Stomach (tissue), 8 donors: ENCODE measurements at regions not wholly inside any gene's neighbourhood (a gene's known extent, or its start where the extent isn't known, plus 50 kb on each side); places are given as distances from the start of the nearest gene placed in this dataset.
A peak's percentile ranks its signal among the peaks of the same experiment; 100 is the strongest.

Source experiments
- DNase-seq, 2 donors: peaks; one replicate each; pipeline versions ENCODE4 v3.0.0 to v3.0.0-alpha.2; 2013 to 2019
- H3K27ac ChIP-seq, 5 donors: fragments of 200-600 bp in 4 of 5; sonication (generic) in 4 of 5; one replicate each; pipeline ENCODE4 v1.5.1; 2013 to 2019; ENCODE audit warnings: mild to moderate bottlenecking in 1 of 5, moderate library complexity in 1 of 5
- H3K27me3 ChIP-seq, 3 donors: fragments of 200-600 bp; sonication (generic); one replicate each; pipeline ENCODE4 v1.5.1; 2017 to 2019; ENCODE audit warnings: mixed run types in 1 of 3
- H3K36me3 ChIP-seq, 4 donors: fragments of 200-600 bp; sonication (generic); 1 replicate in 3 of 4; 2 replicates in 1 of 4; pipeline ENCODE4 v1.5.1; 2016 to 2019
- H3K4me1 ChIP-seq, 4 donors: fragments of 200-600 bp; sonication (generic); one replicate each; pipeline ENCODE4 v1.5.1; 2016 to 2019
- H3K4me3 ChIP-seq, 4 donors: fragments of 200-600 bp; sonication (generic) in 3 of 4; one replicate each; pipeline ENCODE4 v1.5.1; 2016 to 2019; ENCODE audit warnings: mild to moderate bottlenecking in 1 of 4
- H3K9me3 ChIP-seq, 4 donors: fragments of 200-600 bp; sonication (generic); one replicate each; pipeline ENCODE4 v1.5.1; 2016 to 2019
- EP300 ChIP-seq: sonication (generic); formaldehyde crosslinking; IDR thresholded peaks from one replicate; pipeline ENCODE4 v1.6.1; 2017; ENCODE audit warnings: antibody characterized with exemption
- POLR2A ChIP-seq, 4 donors: fragments of 450-650 bp; IDR thresholded peaks; one replicate each; pipeline ENCODE4 v1.6.1; 2016; ENCODE audit warnings: antibody characterized with exemption in 4 of 4, control low read depth in 2 of 4, mild to moderate bottlenecking in 1 of 4, moderate library complexity in 1 of 4
- POLR2AphosphoS5 ChIP-seq, 3 donors: sonication (generic); formaldehyde crosslinking; IDR thresholded peaks; one replicate each; pipeline ENCODE4 v1.6.1; 2016; ENCODE audit warnings: antibody characterized with exemption in 3 of 3
- WGBS, 5 donors: extraction: QIAGEN DNeasy Blood & Tissue Kit in 3 of 5; methylation state at CpG; one replicate each; pipeline versions ENCODE4 v1.1.5 to v1.1.7; 2013 to 2018; 5-methylcytosine and 5-hydroxymethylcytosine counted together
- intact Hi-C: fragments of 100-400 bp; cut with DNase I; formaldehyde crosslinking; loops from one replicate; pipeline ENCODE4 v1.15.1; 2023; ENCODE audit warnings: low total_unique reads
- TF ChIP-seq, protein P1 (sequence below), 7 experiments: fragments of 450-650 bp in 4 of 7; fragments of 200-600 bp in 3 of 7; sonication (generic) in 3 of 7; IDR thresholded peaks; one replicate each; pipeline ENCODE4 v1.5.1; 2016 to 2019; ENCODE audit warnings: antibody characterized with exemption in 7 of 7, control low read depth in 2 of 7, mild to moderate bottlenecking in 1 of 7
- donor health status: healthy with polysubstance abuse.
- donor health status: Bipolar disorder and iron deficiency.
- donor health status: healthy.

DNA sequence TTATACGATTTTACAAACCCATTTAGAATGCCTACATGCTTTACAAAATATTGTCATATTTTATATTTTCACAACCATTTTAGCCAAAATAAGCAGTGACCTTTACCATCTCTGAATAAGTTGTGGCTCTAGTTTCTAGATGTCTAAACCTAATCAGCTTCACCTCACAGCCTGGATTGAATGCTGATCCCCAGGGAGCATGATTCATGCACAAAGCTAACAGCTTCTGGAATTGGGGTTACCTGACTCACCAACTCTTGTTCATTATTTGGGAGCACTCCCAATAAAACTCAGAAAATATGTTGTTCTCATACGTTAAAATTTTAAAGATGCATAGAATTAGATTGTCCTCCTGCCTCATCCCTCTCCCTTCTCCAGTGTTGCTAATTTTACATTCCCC, 611.7 kb upstream of the NETO1 start:
- TF ChIP-seq POLR2A (IDR thresholded peaks at IDR 0.05), result no peak
- TF ChIP-seq POLR2AphosphoS5 (IDR thresholded peaks at IDR 0.05), result no peak
- TF ChIP-seq, protein P1, sequence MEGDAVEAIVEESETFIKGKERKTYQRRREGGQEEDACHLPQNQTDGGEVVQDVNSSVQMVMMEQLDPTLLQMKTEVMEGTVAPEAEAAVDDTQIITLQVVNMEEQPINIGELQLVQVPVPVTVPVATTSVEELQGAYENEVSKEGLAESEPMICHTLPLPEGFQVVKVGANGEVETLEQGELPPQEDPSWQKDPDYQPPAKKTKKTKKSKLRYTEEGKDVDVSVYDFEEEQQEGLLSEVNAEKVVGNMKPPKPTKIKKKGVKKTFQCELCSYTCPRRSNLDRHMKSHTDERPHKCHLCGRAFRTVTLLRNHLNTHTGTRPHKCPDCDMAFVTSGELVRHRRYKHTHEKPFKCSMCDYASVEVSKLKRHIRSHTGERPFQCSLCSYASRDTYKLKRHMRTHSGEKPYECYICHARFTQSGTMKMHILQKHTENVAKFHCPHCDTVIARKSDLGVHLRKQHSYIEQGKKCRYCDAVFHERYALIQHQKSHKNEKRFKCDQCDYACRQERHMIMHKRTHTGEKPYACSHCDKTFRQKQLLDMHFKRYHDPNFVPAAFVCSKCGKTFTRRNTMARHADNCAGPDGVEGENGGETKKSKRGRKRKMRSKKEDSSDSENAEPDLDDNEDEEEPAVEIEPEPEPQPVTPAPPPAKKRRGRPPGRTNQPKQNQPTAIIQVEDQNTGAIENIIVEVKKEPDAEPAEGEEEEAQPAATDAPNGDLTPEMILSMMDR (IDR thresholded peaks at IDR 0.05), result no peak
- no peak for TF ChIP-seq EP300
- H3K4me3 ChIP-seq, result no peak overlapping the region
- WGBS, 5 donors, result 69 to 75% (median 73%) methylated on average over 2 of the region's 2 CpGs
- H3K27me3 ChIP-seq, result no peaks in the 10 kb centered on the region
- H3K36me3 ChIP-seq, result no peaks in the 10 kb centered on the region
- peaks cover 0 to 14% (median 3%) of the 10 kb centered on the region in 4 donors for H3K9me3 ChIP-seq
- intact Hi-C loops, result no loop called here
- DNase-seq, result no peak
- H3K4me1 ChIP-seq, result no peaks in the 10 kb centered on the region
- H3K27ac ChIP-seq, result no peak overlapping the region

GRCh38 chr18:73478191-73478590, 610.4 kb upstream of the NETO1 start:
- Histone ChIP-seq H3K4me1 (no peaks in the 10 kb centered on the region), H3K27me3 (no peaks in the 10 kb centered on the region), H3K4me3 (no peak overlapping the region), H3K36me3 (no peaks in the 10 kb centered on the region), H3K27ac (no peak overlapping the region), H3K9me3 (peaks cover 0 to 14% (median 3%) of the 10 kb centered on the region in 4 donors)
- WGBS, 5 donors, result 72 to 82% (median 79%) methylated on average over 2 of the region's 2 CpGs
- intact Hi-C loops, result no loop called here
- TF ChIP-seq, protein P1 (IDR thresholded peaks at IDR 0.05), result no peak
- no peak for TF ChIP-seq EP300
- no peak for TF ChIP-seq POLR2A (IDR thresholded peaks at IDR 0.05)
- TF ChIP-seq POLR2AphosphoS5 (IDR thresholded peaks at IDR 0.05), result no peak
- DNase-seq, result no peak

DNA sequence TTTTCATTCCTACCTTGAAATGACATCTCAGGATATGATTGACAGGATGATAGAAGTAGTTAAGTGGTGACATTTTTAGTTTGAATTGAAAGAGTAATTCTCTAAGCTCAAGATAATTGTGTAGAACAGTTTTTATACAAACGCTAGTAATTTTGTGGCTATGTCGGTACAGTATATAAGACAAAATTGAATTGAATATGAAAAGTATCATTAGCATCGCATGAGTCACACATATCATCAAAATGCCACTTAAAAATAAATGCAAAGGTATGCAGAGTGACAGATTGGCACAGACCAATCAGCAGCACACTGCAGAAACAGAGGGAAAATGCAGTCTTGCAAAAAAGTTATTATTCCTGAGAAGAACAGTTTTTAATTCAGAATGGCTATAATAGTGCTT, 608.2 kb upstream of the NETO1 start:
- Histone ChIP-seq H3K4me3 (no peak overlapping the region), H3K27me3 (no peaks in the 10 kb centered on the region), H3K27ac (no peak overlapping the region), H3K9me3 (peaks cover 0 to 14% (median 3%) of the 10 kb centered on the region in 4 donors), H3K4me1 (no peaks in the 10 kb centered on the region), H3K36me3 (no peaks in the 10 kb centered on the region)
- TF ChIP-seq EP300, result no peak
- TF ChIP-seq, protein P1 (IDR thresholded peaks at IDR 0.05), result no peak
- TF ChIP-seq POLR2AphosphoS5 (IDR thresholded peaks at IDR 0.05), result no peak
- no peak for TF ChIP-seq POLR2A (IDR thresholded peaks at IDR 0.05)
- 81 to 94% (median 89%) methylated on average over 3 of the region's 3 CpGs for WGBS, 5 donors
- no peak for DNase-seq
- intact Hi-C loops, result no loop called here

- peak in 1 of 2 donors; percentile 8 for DNase-seq
- H3K36me3 ChIP-seq, result no peaks in the 10 kb centered on the region
- no peaks in the 10 kb centered on the region for H3K4me1 ChIP-seq
- intact Hi-C loops, result no loop called here
- H3K4me3 ChIP-seq, result no peak overlapping the region
- 12 to 19% (median 13%) methylated on average over 2 of the region's 2 CpGs for WGBS, 5 donors
- peaks cover 0 to 4% (median 0%) of the 10 kb centered on the region in 4 donors for H3K9me3 ChIP-seq
- H3K27me3 ChIP-seq, result no peaks in the 10 kb centered on the region
- TF ChIP-seq, protein P1 (IDR thresholded peaks at IDR 0.05), result no peak
- TF ChIP-seq EP300 (no peak), POLR2AphosphoS5 (IDR thresholded peaks at IDR 0.05) (no peak)
- H3K27ac ChIP-seq, result no peak overlapping the region
Observed at GRCh38 chr18:73462092-73462491, 594.3 kb upstream of the NETO1 start.
